Liver (tissue), 8 donors: ENCODE measurements at regions not wholly inside any gene's neighbourhood (a gene's known extent, or its start where the extent isn't known, plus 50 kb on each side); places are given as distances from the start of the nearest gene placed in this dataset.

Experiments used
- DNase-seq: peaks from one replicate; pipeline ENCODE4 v3.0.0-alpha.2; 2017; ENCODE audit warnings: low spot score
- H3K27ac ChIP-seq, 2 donors: one replicate each; pipeline ENCODE4 v1.7.0; 2013; ENCODE audit warnings: inconsistent platforms in 2 of 2, low read length in 2 of 2, control low read depth in 1 of 2, low read depth in 1 of 2, mild to moderate bottlenecking in 1 of 2
- H3K27me3 ChIP-seq, 4 donors: one replicate each; pipeline versions ENCODE4 v1.6.1 to v1.7.0; 2013; ENCODE audit warnings: low read length in 3 of 4, inconsistent platforms in 1 of 4, mild to moderate bottlenecking in 1 of 4, moderate library complexity in 1 of 4; ENCODE audit not compliant: control insufficient read depth in 4 of 4, insufficient read depth in 4 of 4
- H3K36me3 ChIP-seq, 4 donors: one replicate each; pipeline versions ENCODE4 v1.6.1 to v1.7.0; 2013; ENCODE audit warnings: low read length in 3 of 4, mild to moderate bottlenecking in 3 of 4, low read depth in 1 of 4, moderate library complexity in 1 of 4; ENCODE audit not compliant: control insufficient read depth in 4 of 4, insufficient read depth in 3 of 4
- H3K4me1 ChIP-seq, 4 donors: one replicate each; pipeline versions ENCODE4 v1.6.1 to v1.7.0; 2013; ENCODE audit warnings: low read length in 3 of 4, mild to moderate bottlenecking in 3 of 4, moderate library complexity in 1 of 4; ENCODE audit not compliant: control insufficient read depth in 4 of 4, insufficient read depth in 4 of 4
- H3K4me3 ChIP-seq, 3 donors: one replicate each; pipeline versions ENCODE4 v1.6.1 to v1.7.0; 2013; ENCODE audit warnings: low read length in 3 of 3, control low read depth in 1 of 3, low read depth in 1 of 3, mild to moderate bottlenecking in 1 of 3
- H3K9ac ChIP-seq, 2 donors: one replicate each; pipeline ENCODE4 v1.7.0; 2013; ENCODE audit warnings: low read length in 2 of 2, mild to moderate bottlenecking in 2 of 2, moderate library complexity in 2 of 2, control low read depth in 1 of 2, low read depth in 1 of 2
- H3K9me3 ChIP-seq, 4 donors: one replicate each; pipeline versions ENCODE4 v1.6.1 to v1.7.0; 2013; ENCODE audit warnings: low read length in 3 of 4; ENCODE audit not compliant: control insufficient read depth in 4 of 4
- EGR1 ChIP-seq, 2 donors: IDR thresholded peaks; 2 replicates each; pipeline ENCODE4 v1.6.1; 2016 to 2018; ENCODE audit warnings: antibody characterized with exemption in 2 of 2, low read depth in 2 of 2
- FOXA2 ChIP-seq: IDR thresholded peaks from 2 replicates; pipeline ENCODE4 v1.6.1; 2016; ENCODE audit warnings: antibody characterized with exemption
- GABPA ChIP-seq, 2 donors: IDR thresholded peaks in 1 of 2; conservative IDR thresholded peaks in 1 of 2; 2 replicates each; pipeline ENCODE4 v1.6.1; 2016; ENCODE audit warnings: antibody characterized with exemption in 2 of 2, mild to moderate bottlenecking in 1 of 2, moderate library complexity in 1 of 2
- HNF4A ChIP-seq, 2 donors: conservative IDR thresholded peaks; 2 replicates each; pipeline ENCODE4 v1.6.1; 2016; ENCODE audit warnings: antibody characterized with exemption in 2 of 2, mild to moderate bottlenecking in 2 of 2
- HNF4G ChIP-seq: IDR thresholded peaks from 2 replicates; pipeline ENCODE4 v1.6.1; 2016; ENCODE audit warnings: antibody characterized with exemption
- JUND ChIP-seq, 2 donors: IDR thresholded peaks; 2 replicates each; pipeline ENCODE4 v1.6.1; 2016; ENCODE audit warnings: antibody characterized with exemption in 2 of 2
- NR2F2 ChIP-seq: IDR thresholded peaks from 2 replicates; pipeline ENCODE4 v1.6.1; 2016; ENCODE audit warnings: antibody characterized with exemption
- RXRA ChIP-seq, 2 donors: IDR thresholded peaks; 2 replicates each; pipeline ENCODE4 v1.6.1; 2017 to 2018; ENCODE audit warnings: antibody characterized with exemption in 2 of 2, mild to moderate bottlenecking in 1 of 2
- SP1 ChIP-seq: IDR thresholded peaks from 2 replicates; pipeline ENCODE4 v1.6.1; 2018; ENCODE audit warnings: antibody characterized with exemption, mild to moderate bottlenecking
- TAF1 ChIP-seq: conservative IDR thresholded peaks from 2 replicates; pipeline ENCODE4 v1.6.1; 2016; ENCODE audit warnings: antibody characterized with exemption, mild to moderate bottlenecking
- WGBS: extraction: QIAGEN DNeasy Blood & Tissue Kit; methylation state at CpG from one replicate; pipeline ENCODE4 v1.1.7; 2013; 5-methylcytosine and 5-hydroxymethylcytosine counted together
- TF ChIP-seq, protein P1 (sequence below): IDR thresholded peaks from 2 replicates; pipeline ENCODE4 v1.6.1; 2016; ENCODE audit warnings: antibody characterized with exemption, mild to moderate bottlenecking
- TF ChIP-seq, protein P2 (sequence below): IDR thresholded peaks from 2 replicates; pipeline ENCODE4 v1.6.1; 2016; ENCODE audit warnings: antibody characterized with exemption
- TF ChIP-seq, protein P3 (sequence below): IDR thresholded peaks from 2 replicates; pipeline ENCODE4 v1.6.1; 2016; ENCODE audit warnings: antibody characterized with exemption
- TF ChIP-seq, protein P4 (sequence below): fragments of 150-350 bp; IDR thresholded peaks from 2 replicates; pipeline ENCODE4 v1.5.1; 2017; ENCODE audit warnings: improper control_type of control experiment, low read depth, low read length; ENCODE audit not compliant: missing input control
- TF ChIP-seq, protein P5 (sequence below): IDR thresholded peaks from 2 replicates; pipeline ENCODE4 v1.6.1; 2016; ENCODE audit warnings: antibody characterized with exemption
- donor health status: healthy.
- donor health status: healthy.
- donor health status: healthy.
- donor health status: healthy.
- donor health status: healthy.

DNA sequence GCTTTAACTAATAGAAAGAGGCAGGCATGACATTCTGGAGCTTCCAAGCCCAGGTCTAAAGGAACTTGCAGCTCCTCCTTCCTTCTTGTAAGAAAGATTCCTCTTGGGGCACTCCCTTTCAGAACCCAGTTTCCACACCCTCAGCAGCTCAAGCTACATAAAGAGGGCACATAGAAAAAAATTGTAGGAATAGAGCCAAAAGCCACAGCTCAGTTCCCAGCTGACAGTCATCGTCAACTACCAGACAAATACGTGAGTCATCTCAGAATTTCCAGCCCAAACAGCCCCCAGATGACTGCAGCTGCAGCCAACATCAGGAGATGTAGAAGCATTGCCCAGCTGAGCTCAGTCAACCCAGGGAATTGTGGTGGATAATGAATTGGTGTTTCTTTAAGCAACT, 349.8 kb upstream of the ARID1B start:
- TF ChIP-seq, protein P1, sequence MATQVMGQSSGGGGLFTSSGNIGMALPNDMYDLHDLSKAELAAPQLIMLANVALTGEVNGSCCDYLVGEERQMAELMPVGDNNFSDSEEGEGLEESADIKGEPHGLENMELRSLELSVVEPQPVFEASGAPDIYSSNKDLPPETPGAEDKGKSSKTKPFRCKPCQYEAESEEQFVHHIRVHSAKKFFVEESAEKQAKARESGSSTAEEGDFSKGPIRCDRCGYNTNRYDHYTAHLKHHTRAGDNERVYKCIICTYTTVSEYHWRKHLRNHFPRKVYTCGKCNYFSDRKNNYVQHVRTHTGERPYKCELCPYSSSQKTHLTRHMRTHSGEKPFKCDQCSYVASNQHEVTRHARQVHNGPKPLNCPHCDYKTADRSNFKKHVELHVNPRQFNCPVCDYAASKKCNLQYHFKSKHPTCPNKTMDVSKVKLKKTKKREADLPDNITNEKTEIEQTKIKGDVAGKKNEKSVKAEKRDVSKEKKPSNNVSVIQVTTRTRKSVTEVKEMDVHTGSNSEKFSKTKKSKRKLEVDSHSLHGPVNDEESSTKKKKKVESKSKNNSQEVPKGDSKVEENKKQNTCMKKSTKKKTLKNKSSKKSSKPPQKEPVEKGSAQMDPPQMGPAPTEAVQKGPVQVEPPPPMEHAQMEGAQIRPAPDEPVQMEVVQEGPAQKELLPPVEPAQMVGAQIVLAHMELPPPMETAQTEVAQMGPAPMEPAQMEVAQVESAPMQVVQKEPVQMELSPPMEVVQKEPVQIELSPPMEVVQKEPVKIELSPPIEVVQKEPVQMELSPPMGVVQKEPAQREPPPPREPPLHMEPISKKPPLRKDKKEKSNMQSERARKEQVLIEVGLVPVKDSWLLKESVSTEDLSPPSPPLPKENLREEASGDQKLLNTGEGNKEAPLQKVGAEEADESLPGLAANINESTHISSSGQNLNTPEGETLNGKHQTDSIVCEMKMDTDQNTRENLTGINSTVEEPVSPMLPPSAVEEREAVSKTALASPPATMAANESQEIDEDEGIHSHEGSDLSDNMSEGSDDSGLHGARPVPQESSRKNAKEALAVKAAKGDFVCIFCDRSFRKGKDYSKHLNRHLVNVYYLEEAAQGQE, result no peak
- TF ChIP-seq, protein P2, sequence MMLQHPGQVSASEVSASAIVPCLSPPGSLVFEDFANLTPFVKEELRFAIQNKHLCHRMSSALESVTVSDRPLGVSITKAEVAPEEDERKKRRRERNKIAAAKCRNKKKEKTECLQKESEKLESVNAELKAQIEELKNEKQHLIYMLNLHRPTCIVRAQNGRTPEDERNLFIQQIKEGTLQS, result no peak
- TF ChIP-seq FOXA2 (no peak), EGR1 (IDR thresholded peaks at IDR 0.05; ENCODE audit: low read depth in 2 of 2) (no peak), HNF4A (conservative IDR thresholded peaks at IDR 0.05) (no peak), SP1 (no peak)
- TF ChIP-seq, protein P3, sequence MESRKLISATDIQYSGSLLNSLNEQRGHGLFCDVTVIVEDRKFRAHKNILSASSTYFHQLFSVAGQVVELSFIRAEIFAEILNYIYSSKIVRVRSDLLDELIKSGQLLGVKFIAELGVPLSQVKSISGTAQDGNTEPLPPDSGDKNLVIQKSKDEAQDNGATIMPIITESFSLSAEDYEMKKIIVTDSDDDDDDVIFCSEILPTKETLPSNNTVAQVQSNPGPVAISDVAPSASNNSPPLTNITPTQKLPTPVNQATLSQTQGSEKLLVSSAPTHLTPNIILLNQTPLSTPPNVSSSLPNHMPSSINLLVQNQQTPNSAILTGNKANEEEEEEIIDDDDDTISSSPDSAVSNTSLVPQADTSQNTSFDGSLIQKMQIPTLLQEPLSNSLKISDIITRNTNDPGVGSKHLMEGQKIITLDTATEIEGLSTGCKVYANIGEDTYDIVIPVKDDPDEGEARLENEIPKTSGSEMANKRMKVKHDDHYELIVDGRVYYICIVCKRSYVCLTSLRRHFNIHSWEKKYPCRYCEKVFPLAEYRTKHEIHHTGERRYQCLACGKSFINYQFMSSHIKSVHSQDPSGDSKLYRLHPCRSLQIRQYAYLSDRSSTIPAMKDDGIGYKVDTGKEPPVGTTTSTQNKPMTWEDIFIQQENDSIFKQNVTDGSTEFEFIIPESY, result no peak
- no peaks in the 10 kb centered on the region for H3K27me3 ChIP-seq
- no peak overlapping the region for H3K27ac ChIP-seq
- H3K9me3 ChIP-seq, result peaks cover 0 to 2% (median under 1%) of the 10 kb centered on the region in 4 donors
- no peaks in the 10 kb centered on the region for H3K36me3 ChIP-seq
- WGBS, result 61% methylated on average over 2 of the region's 2 CpGs
- no peak for DNase-seq
- no peak overlapping the region for H3K4me3 ChIP-seq
- no peak overlapping the region for H3K9ac ChIP-seq
- peaks cover 0 to 1% (median 0%) of the 10 kb centered on the region in 4 donors for H3K4me1 ChIP-seq

DNA sequence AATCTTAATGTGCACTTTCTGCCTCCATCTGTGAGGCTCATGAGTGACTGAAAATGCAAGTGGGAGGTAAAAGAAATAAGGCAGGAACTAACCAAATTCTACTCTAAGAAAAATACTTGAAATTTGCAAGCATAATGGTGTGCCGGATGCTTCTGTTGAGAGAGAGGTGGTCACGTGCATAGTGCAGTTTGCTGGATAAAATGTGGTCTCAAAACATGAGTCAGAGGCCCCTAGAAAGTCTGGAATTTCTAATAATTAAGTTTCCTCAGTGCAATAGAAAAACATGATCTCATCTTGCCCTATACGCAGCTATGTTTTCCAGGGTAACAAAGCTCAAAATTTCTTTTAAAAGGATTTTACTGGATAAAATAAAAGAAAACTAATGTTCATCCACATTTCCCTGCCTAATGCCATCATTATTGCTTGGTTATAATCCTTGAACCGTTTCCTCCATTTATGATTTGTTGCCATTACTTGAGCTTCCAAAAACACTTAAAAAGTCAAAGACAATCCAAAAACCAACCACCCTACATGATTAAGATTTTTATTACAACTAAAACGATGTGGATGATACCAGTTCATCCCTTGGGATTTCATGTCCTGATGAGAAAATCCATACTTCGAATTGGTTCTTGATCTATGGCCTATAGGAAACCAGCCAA, 351.7 kb upstream of the ARID1B start:
- H3K4me1 ChIP-seq, result peaks cover 0 to 3% (median 0%) of the 10 kb centered on the region in 4 donors
- H3K27ac ChIP-seq, result no peak overlapping the region
- H3K36me3 ChIP-seq, result no peaks in the 10 kb centered on the region
- peaks cover 0 to 6% (median 2%) of the 10 kb centered on the region in 4 donors for H3K9me3 ChIP-seq
- no peaks in the 10 kb centered on the region for H3K27me3 ChIP-seq
- WGBS, result 80% methylated on average over 6 of the region's 6 CpGs
- no peak overlapping the region for H3K4me3 ChIP-seq
- DNase-seq, result no peak
- H3K9ac ChIP-seq, result no peak overlapping the region
- TF ChIP-seq, protein P4, sequence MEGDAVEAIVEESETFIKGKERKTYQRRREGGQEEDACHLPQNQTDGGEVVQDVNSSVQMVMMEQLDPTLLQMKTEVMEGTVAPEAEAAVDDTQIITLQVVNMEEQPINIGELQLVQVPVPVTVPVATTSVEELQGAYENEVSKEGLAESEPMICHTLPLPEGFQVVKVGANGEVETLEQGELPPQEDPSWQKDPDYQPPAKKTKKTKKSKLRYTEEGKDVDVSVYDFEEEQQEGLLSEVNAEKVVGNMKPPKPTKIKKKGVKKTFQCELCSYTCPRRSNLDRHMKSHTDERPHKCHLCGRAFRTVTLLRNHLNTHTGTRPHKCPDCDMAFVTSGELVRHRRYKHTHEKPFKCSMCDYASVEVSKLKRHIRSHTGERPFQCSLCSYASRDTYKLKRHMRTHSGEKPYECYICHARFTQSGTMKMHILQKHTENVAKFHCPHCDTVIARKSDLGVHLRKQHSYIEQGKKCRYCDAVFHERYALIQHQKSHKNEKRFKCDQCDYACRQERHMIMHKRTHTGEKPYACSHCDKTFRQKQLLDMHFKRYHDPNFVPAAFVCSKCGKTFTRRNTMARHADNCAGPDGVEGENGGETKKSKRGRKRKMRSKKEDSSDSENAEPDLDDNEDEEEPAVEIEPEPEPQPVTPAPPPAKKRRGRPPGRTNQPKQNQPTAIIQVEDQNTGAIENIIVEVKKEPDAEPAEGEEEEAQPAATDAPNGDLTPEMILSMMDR, result no peak
- no peak for TF ChIP-seq HNF4G
- TF ChIP-seq, protein P3, result no peak
- TF ChIP-seq, protein P5, sequence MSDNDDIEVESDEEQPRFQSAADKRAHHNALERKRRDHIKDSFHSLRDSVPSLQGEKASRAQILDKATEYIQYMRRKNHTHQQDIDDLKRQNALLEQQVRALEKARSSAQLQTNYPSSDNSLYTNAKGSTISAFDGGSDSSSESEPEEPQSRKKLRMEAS, result no peak
- no peak for TF ChIP-seq RXRA (IDR thresholded peaks at IDR 0.05)
- TF ChIP-seq, protein P2, result no peak
- no peak for TF ChIP-seq TAF1
- TF ChIP-seq JUND (IDR thresholded peaks at IDR 0.05), result no peak
- TF ChIP-seq SP1, result no peak
- no peak for TF ChIP-seq FOXA2
- no peak for TF ChIP-seq NR2F2
- no peak for TF ChIP-seq HNF4A (conservative IDR thresholded peaks at IDR 0.05)
- TF ChIP-seq GABPA (IDR thresholded peaks at IDR 0.05 in 1 of 2, conservative IDR thresholded peaks at IDR 0.05 in 1 of 2), result no peak
- TF ChIP-seq, protein P1, result no peak
